GM12878 (cell line): ENCODE measurements at regions not wholly inside any gene's neighbourhood (a gene's known extent, or its start where the extent isn't known, plus 50 kb on each side); places are given as distances from the start of the nearest gene placed in this dataset.

Source experiments
- ATAC-seq: fragments of 200-7000 bp; cut with Tn5 transposase; 3 replicates; pipeline ENCODE4 v1.9.1; 2020; ENCODE audit warnings: mild to moderate bottlenecking, moderate library complexity
- BruUV-seq: library from RNA; stranded (reverse); fragments of 400-500 nt; replicated peaks from 2 replicates; lab custom pipeline; 2021; lab: Mats Ljungman, UMichigan
- CTCF ChIA-PET: fragments of 300-600 bp; sonication (Branson Sonifier 250); formaldehyde crosslinking; extraction: SDS; loops from one replicate; lab custom pipeline; 2021; ENCODE audit warnings: inconsistent platforms; lab: Yijun Ruan, JAX
- POLR2A ChIA-PET: fragments of 350-600 bp; formaldehyde crosslinking; extraction: SDS; loops from one replicate; lab custom pipeline; 2021; ENCODE audit warnings: inconsistent platforms; lab: Charles Lee
- RAD21 ChIA-PET: fragments of 300-600 bp; sonication (Branson Sonifier 250); formaldehyde crosslinking; loops from one replicate; lab custom pipeline; 2023; ENCODE audit warnings: antibody characterized with exemption; ENCODE audit not compliant: unreplicated experiment; lab: Charles Lee
- SMC1A ChIA-PET: fragments of 300-600 bp; sonication (Branson Sonifier 250); formaldehyde crosslinking; loops from one replicate; lab custom pipeline; 2023; ENCODE audit not compliant: unreplicated experiment, uncharacterized antibody; lab: Charles Lee
- DNase-seq: peaks from one replicate; pipeline ENCODE4 v3.0.0-alpha.2; 2011; ENCODE audit warnings: low read depth, low spot score
- FAIRE-seq: peaks from 3 replicates; lab custom pipeline; 2011; peaks lifted over from hg19 to GRCh38; lab: Jason Lieb, UNC
- H2AFZ ChIP-seq: 2 replicates; pipeline ENCODE4 v1.6.0; 2011; ENCODE audit warnings: low read depth, low read length, control low read depth; ENCODE audit not compliant: control insufficient read depth
- H3K27ac ChIP-seq: 2 replicates; pipeline ENCODE4 v1.5.1; 2011; ENCODE audit warnings: control low read depth; ENCODE audit not compliant: control insufficient read depth, insufficient read depth
- H3K27me3 ChIP-seq, 2 experiments: replicated peaks in 1 of 2; 2 replicates each; pipeline versions ENCODE4 v1.6.0 to v1.6.1; 2011; ENCODE audit warnings: low read length in 1 of 2; ENCODE audit not compliant: control insufficient read depth in 2 of 2, insufficient read depth in 2 of 2
- H3K36me3 ChIP-seq, 2 experiments: 2 replicates each; pipeline ENCODE4 v1.5.1; 2011; ENCODE audit warnings: low read length in 1 of 2; ENCODE audit not compliant: control insufficient read depth in 2 of 2, insufficient read depth in 2 of 2
- H3K4me1 ChIP-seq: 2 replicates; pipeline ENCODE4 v1.6.1; 2011; ENCODE audit warnings: mild to moderate bottlenecking, low read length, moderate library complexity, mixed read lengths; ENCODE audit not compliant: control insufficient read depth, insufficient read depth
- H3K4me2 ChIP-seq: 2 replicates; pipeline ENCODE4 v1.6.0; 2011; ENCODE audit warnings: control low read depth; ENCODE audit not compliant: control insufficient read depth, insufficient read depth
- H3K4me3 ChIP-seq: fragments of 200-600 bp; sonication (generic); 2 replicates; pipeline ENCODE4 v1.5.1; 2016
- H3K79me2 ChIP-seq: 2 replicates; pipeline ENCODE4 v1.6.0; 2011; ENCODE audit warnings: low read length; ENCODE audit not compliant: control insufficient read depth, insufficient read depth
- H3K9ac ChIP-seq: 2 replicates; pipeline ENCODE4 v1.8.0; 2011; ENCODE audit warnings: low read length, control low read depth, mixed read lengths; ENCODE audit not compliant: control insufficient read depth, insufficient read depth
- H3K9me3 ChIP-seq: replicated peaks from 3 replicates; pipeline ENCODE4 v1.5.1; 2011; ENCODE audit warnings: mild to moderate bottlenecking, low read length; ENCODE audit not compliant: control insufficient read depth, insufficient read depth
- H4K20me1 ChIP-seq: 2 replicates; pipeline ENCODE4 v1.6.0; 2011; ENCODE audit not compliant: control insufficient read depth, insufficient read depth
- CHD2 ChIP-seq: IDR thresholded peaks from 2 replicates; pipeline ENCODE4 v1.6.1; 2011; ENCODE audit warnings: low read depth, low read length, improper control_type of control experiment, borderline replicate concordance
- HCFC1 ChIP-seq: fragments of 150-350 bp; IDR thresholded peaks from 2 replicates; pipeline ENCODE4 v1.6.1; 2014; ENCODE audit warnings: low read length
- NR2C2 ChIP-seq: IDR thresholded peaks from 2 replicates; pipeline ENCODE4 v1.6.1; 2011; ENCODE audit warnings: borderline replicate concordance, low read depth; ENCODE audit not compliant: control insufficient read depth, insufficient read length
- PML ChIP-seq: IDR thresholded peaks from 2 replicates; pipeline ENCODE4 v1.6.1; 2012; ENCODE audit warnings: low read length, inconsistent platforms
- POLR2A ChIP-seq: IDR thresholded peaks from 2 replicates; pipeline ENCODE4 v1.6.1; 2011; ENCODE audit warnings: low read depth, mild to moderate bottlenecking, low read length
- PRDM15 ChIP-seq: fragments of 450-650 bp; formaldehyde crosslinking; IDR thresholded peaks from 2 replicates; pipeline ENCODE4 v1.4.0; 2020; ENCODE audit warnings: mild to moderate bottlenecking, moderate library complexity
- RELB ChIP-seq: fragments of 450-650 bp; IDR thresholded peaks from 2 replicates; pipeline ENCODE4 v1.6.1; 2017; ENCODE audit warnings: low read depth, mild to moderate bottlenecking, moderate library complexity
- SREBF1 ChIP-seq: IDR thresholded peaks from 2 replicates; pipeline ENCODE4 v1.6.1; 2012; ENCODE audit warnings: mild to moderate bottlenecking, low read length
- SREBF2 ChIP-seq: IDR thresholded peaks from 2 replicates; pipeline ENCODE4 v1.6.1; 2012; ENCODE audit warnings: mild to moderate bottlenecking, low read length
- ZNF217 ChIP-seq: fragments of 450-650 bp; IDR thresholded peaks from 2 replicates; pipeline ENCODE4 v1.6.1; 2017; ENCODE audit warnings: antibody characterized with exemption, mild to moderate bottlenecking
- ZNF592 ChIP-seq: fragments of 450-650 bp; IDR thresholded peaks from 2 replicates; pipeline ENCODE4 v1.6.1; 2017; ENCODE audit warnings: mild to moderate bottlenecking, moderate library complexity
- ZZZ3 ChIP-seq: IDR thresholded peaks from 2 replicates; pipeline ENCODE4 v1.6.1; 2011; ENCODE audit warnings: low read depth; ENCODE audit not compliant: control insufficient read depth, insufficient read length
- WGBS: methylation state at CpG from one replicate; pipeline ENCODE4 v1.1.6; 2016; ENCODE audit warnings: low lambda C conversion rate; ENCODE audit not compliant: insufficient replicate concordance, insufficient coverage; ENCODE audit errors: missing lambda C conversion rate; 5-methylcytosine and 5-hydroxymethylcytosine counted together
- in situ Hi-C: fragments of 300-500 bp; cut with MboI; formaldehyde crosslinking; loops from 9 replicates; pipeline ENCODE4 v1.14.3; 2018; ENCODE audit warnings: mixed read lengths
- intact Hi-C: fragments of 100-400 bp; cut with micrococcal nuclease; formaldehyde crosslinking; loops from one replicate; pipeline ENCODE4 v1.14.2; 2022; ENCODE audit not compliant: unreplicated experiment
- TF ChIP-seq, protein P1 (sequence below): fragments of 150-350 bp; IDR thresholded peaks from 2 replicates; pipeline ENCODE4 v1.6.1; 2016; ENCODE audit warnings: low read depth, low read length

GRCh38 chr6:165817771-165818170, 154.7 kb upstream of the PDE10A start:
- SMC1A ChIA-PET = no interaction called here
- no peak for TF ChIP-seq SREBF1
- no peak for TF ChIP-seq PML
- TF ChIP-seq RELB = no peak
- TF ChIP-seq CHD2 = no peak
- TF ChIP-seq HCFC1 = no peak
- no peak for TF ChIP-seq NR2C2
- TF ChIP-seq PRDM15 (CRISPR knock-in tag) = no peak
- no peak for TF ChIP-seq POLR2A
- TF ChIP-seq ZNF592 = no peak
- no peak for TF ChIP-seq ZZZ3
- TF ChIP-seq ZNF217 = no peak
- TF ChIP-seq SREBF2 = no peak
- TF ChIP-seq, protein P1, sequence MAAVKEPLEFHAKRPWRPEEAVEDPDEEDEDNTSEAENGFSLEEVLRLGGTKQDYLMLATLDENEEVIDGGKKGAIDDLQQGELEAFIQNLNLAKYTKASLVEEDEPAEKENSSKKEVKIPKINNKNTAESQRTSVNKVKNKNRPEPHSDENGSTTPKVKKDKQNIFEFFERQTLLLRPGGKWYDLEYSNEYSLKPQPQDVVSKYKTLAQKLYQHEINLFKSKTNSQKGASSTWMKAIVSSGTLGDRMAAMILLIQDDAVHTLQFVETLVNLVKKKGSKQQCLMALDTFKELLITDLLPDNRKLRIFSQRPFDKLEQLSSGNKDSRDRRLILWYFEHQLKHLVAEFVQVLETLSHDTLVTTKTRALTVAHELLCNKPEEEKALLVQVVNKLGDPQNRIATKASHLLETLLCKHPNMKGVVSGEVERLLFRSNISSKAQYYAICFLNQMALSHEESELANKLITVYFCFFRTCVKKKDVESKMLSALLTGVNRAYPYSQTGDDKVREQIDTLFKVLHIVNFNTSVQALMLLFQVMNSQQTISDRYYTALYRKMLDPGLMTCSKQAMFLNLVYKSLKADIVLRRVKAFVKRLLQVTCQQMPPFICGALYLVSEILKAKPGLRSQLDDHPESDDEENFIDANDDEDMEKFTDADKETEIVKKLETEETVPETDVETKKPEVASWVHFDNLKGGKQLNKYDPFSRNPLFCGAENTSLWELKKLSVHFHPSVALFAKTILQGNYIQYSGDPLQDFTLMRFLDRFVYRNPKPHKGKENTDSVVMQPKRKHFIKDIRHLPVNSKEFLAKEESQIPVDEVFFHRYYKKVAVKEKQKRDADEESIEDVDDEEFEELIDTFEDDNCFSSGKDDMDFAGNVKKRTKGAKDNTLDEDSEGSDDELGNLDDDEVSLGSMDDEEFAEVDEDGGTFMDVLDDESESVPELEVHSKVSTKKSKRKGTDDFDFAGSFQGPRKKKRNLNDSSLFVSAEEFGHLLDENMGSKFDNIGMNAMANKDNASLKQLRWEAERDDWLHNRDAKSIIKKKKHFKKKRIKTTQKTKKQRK = no peak

More at GRCh38 chr6:165817771-165818170, 154.7 kb upstream of the PDE10A start:
- H3K36me3 ChIP-seq = no peaks in the 10 kb centered on the region
- in situ Hi-C loops = no loop called here
- no peak for DNase-seq
- no peak overlapping the region for H2AFZ ChIP-seq
- no peak for ATAC-seq
- no peaks in the 10 kb centered on the region for H4K20me1 ChIP-seq
- H3K27me3 ChIP-seq = peaks cover 0 to 8% of the 10 kb centered on the region in 2 experiments; a peak in 3 of 4 replicates
- WGBS = 41% methylated on average over 7 of the region's 7 CpGs
- no TSS peak for BruUV-seq
- intact Hi-C loops = no loop called here
- no peak overlapping the region for H3K27ac ChIP-seq
- CTCF ChIA-PET = no interaction called here
- RAD21 ChIA-PET = no interaction called here
- H3K9ac ChIP-seq = no peak overlapping the region
- no peaks in the 10 kb centered on the region for H3K9me3 ChIP-seq
- no peak for FAIRE-seq
- H3K4me2 ChIP-seq = no peak overlapping the region
- no peak overlapping the region for H3K4me3 ChIP-seq
- no peaks in the 10 kb centered on the region for H3K79me2 ChIP-seq
- POLR2A ChIA-PET = no interaction called here
- H3K4me1 ChIP-seq = no peaks in the 10 kb centered on the region
